Mesodermal cell (in vitro differentiated cells): ENCODE measurements at regions not wholly inside any gene's neighbourhood (a gene's known extent, or its start where the extent isn't known, plus 50 kb on each side); places are given as distances from the start of the nearest gene placed in this dataset.
"Not testable (repeated sequence)": the region's sequence is repeated elsewhere in the genome, so short reads cannot be mapped to it uniquely, and the experiment has no call there.

Experiments used
- H3K27ac ChIP-seq: 2 replicates; pipeline ENCODE4 v1.7.0; 2013; ENCODE audit warnings: mild to moderate bottlenecking, low read depth, low read length, moderate library complexity; ENCODE audit not compliant: severe bottlenecking
- H3K36me3 ChIP-seq: 2 replicates; pipeline ENCODE4 v1.7.1; 2013; ENCODE audit warnings: mild to moderate bottlenecking, low read length, moderate library complexity; ENCODE audit not compliant: control insufficient read depth, insufficient read depth
- H3K4me1 ChIP-seq: one replicate; pipeline ENCODE4 v1.7.1; 2013; ENCODE audit warnings: mild to moderate bottlenecking, low read length; ENCODE audit not compliant: insufficient read depth, control insufficient read depth, poor library complexity, severe bottlenecking
- H3K4me3 ChIP-seq: 2 replicates; pipeline ENCODE4 v1.7.0; 2013; ENCODE audit warnings: low read length, control low read depth, mild to moderate bottlenecking; ENCODE audit not compliant: insufficient read depth, poor library complexity, severe bottlenecking; ENCODE audit errors: extremely low read depth
- H3K9me3 ChIP-seq: 2 replicates; pipeline ENCODE4 v1.7.1; 2013; ENCODE audit warnings: mild to moderate bottlenecking, low read length, moderate library complexity; ENCODE audit not compliant: control insufficient read depth
- WGBS, 2 experiments: methylation state at CpG; one replicate each; pipeline ENCODE4 v1.1.5; 2013; ENCODE audit warnings: missing lambda C conversion rate in 2 of 2; ENCODE audit not compliant: insufficient coverage in 2 of 2; 5-methylcytosine and 5-hydroxymethylcytosine counted together

DNA sequence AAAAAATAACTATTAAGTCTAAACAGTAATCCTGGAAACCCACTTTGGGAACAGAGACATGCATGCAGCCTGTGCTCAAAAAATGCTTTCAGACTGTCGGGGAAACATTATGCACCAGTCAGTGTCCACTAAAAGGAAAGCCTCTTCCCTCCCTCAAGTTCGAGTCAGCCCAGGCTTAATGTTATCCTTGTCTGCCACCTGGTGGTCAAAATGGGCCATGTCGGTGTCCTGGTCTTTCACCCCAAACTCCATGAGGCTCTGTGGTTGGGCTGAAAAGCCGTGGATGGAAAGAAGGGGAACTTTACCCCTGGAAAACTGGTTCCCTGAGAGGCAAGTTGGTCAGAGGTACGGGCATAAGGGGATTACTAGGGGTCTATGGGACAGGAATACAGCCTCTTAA, 88.4 kb upstream of the ZNF492 start:
- no peak overlapping the region for H3K4me3 ChIP-seq
- H3K27ac ChIP-seq: no peak overlapping the region
- no peaks in the 10 kb centered on the region for H3K36me3 ChIP-seq
- peaks cover 71% of the 10 kb centered on the region for H3K9me3 ChIP-seq
- WGBS, 2 experiments: 62 to 70% methylated on average over 3 to 4 of the region's 5 CpGs
- no peaks in the 10 kb centered on the region for H3K4me1 ChIP-seq

DNA sequence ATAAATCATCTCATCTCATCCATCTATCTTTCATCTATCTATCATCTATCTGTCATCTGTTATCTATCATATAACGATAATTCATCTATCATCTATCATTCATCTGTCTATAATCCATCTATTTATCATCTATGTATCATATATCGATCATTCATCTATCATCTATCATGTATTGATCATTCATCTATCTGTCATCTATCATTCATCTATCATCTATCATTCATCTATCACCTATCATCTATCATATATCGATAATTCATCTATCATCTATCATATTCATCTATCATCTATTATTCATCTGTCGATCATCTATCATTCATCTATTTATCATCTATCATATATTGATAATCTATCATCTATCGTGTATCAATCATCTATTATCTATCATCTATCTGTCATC, 100.4 kb upstream of the ZNF492 start:
- H3K4me1 ChIP-seq: no peaks in the 10 kb centered on the region
- no peaks in the 10 kb centered on the region for H3K36me3 ChIP-seq
- 74 to 81% methylated on average over 4 to 5 of the region's 5 CpGs for WGBS, 2 experiments
- H3K9me3 ChIP-seq: peaks cover 37% of the 10 kb centered on the region
- H3K27ac ChIP-seq: no peak overlapping the region
- H3K4me3 ChIP-seq: no peak overlapping the region

DNA sequence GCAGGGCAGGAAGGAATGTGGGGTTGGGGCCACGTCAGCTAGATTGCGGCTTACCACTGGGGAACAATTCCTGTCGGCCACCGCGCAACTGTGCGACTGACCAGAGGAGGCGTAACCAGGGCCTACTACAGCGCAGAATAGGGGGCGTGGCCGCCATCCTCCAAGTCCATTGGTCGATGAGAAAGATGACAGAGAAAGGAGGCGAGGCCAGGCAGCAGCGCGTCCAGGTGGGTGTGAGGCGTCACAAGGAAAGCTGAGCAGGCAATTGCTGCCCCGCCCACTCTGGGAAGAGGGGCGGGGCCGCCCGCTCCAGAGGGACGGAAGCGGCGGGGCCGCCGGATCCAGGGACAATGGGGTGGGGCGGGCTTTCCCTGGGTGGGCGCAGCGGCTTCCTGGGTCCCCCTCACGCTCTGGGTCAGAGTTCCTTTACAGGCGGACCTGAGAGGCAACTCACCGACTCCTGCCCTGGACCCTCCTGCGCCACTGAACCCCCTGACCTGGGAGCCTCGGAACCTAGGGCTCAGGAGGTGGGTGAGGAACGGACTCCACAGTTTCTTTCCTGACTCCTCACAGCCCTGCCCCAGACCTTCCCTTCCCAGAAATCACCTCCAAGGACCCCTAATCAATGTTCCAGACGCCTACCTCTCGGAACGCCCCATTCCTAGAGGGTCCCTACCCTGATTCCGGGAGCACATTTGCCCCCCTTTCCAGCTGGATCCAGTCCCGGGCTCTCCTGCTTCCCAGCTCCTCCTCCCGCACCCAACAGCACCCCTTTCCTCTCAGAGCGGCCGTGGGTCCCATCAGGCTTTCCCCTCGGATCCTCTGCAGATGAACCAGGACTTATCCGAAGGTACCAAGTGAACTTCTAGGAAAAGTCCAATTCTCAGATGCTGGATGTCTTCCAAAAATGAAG, 101.5 kb upstream of the ZNF492 start:
- no peak overlapping the region for H3K4me3 ChIP-seq
- H3K36me3 ChIP-seq: no peaks in the 10 kb centered on the region
- H3K4me1 ChIP-seq: no peaks in the 10 kb centered on the region
- H3K9me3 ChIP-seq: peaks cover 39% of the 10 kb centered on the region
- 80 to 86% methylated on average over 28 to 41 of the region's 43 CpGs for WGBS, 2 experiments
- H3K27ac ChIP-seq: no peak overlapping the region

DNA sequence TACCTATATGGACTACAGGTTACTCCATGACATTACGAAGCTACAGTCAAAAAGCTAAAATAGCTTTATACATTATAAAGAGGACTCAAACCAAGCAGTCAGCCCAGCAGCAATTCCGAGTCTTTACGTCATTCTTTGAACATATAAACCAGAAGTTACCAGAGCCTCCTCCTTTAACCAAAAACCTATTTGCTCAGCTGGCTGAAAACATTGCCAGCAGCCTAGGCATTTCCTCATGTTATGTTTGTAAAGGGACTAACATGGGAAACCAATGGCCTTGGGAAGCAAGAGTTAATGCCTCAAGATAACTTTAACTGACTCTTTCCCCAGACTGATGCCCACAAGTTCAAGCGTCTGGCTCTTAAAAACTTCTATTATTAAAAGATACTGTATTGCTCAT, 104.1 kb upstream of the ZNF492 start:
- 78 to 90% methylated on average over 1 to 3 of the region's 4 CpGs for WGBS, 2 experiments
- no peaks in the 10 kb centered on the region for H3K4me1 ChIP-seq
- H3K36me3 ChIP-seq: no peaks in the 10 kb centered on the region
- no peak overlapping the region for H3K4me3 ChIP-seq
- H3K9me3 ChIP-seq: peaks cover 47% of the 10 kb centered on the region
- H3K27ac ChIP-seq: no peak overlapping the region

DNA sequence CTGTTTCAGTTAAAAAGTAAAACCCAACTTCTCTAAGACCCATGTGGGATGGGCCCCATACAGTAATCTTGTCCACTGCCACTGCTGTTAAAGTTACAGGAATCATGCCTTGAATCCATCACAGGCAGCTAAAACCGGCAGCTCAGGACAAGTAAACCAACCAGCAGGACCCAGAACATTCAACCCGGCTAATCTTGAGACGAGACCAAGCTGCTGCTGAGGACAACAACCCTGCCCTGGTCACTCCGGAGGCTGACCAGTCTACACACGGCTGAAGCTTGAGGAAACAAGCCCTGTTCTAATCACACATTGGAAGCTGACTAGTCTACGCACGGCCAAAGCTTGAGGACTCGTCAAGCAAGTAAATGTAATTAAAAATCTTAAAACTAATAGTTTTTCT, 105.2 kb upstream of the ZNF492 start:
- WGBS, 2 experiments: 73 to 82% methylated on average over 4 to 5 of the region's 8 CpGs
- no peak overlapping the region for H3K27ac ChIP-seq
- peaks cover 53% of the 10 kb centered on the region for H3K9me3 ChIP-seq
- H3K4me3 ChIP-seq: no peak overlapping the region
- no peaks in the 10 kb centered on the region for H3K4me1 ChIP-seq
- H3K36me3 ChIP-seq: no peaks in the 10 kb centered on the region

DNA sequence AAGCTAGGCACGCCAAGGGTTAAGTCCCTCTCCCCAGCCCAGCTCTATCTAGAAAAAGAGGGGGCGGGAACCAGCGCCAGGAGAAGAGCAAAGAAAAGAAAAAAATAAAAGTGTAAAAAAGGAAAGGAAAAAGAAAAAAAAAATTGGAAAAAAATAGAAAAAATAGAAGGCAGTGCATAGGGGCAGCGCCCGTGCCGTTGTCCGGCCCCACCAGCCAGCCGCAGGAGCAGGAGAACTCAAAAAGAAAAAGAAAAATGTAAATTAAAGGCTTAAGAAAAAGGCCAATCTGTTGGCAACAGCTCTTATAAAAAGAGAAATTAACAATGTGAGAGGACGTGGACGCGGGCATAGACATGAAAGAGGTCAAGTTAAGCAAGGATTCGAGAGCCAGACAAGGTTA, 105.4 kb upstream of the ZNF98 start:
- Histone ChIP-seq H3K4me1 (no peaks in the 10 kb centered on the region), H3K27ac (no peak overlapping the region), H3K9me3 (peaks cover 59% of the 10 kb centered on the region), H3K36me3 (no peaks in the 10 kb centered on the region), H3K4me3 (no peak overlapping the region)
- WGBS, 2 experiments: 86% methylated on average over 8 to 9 of the region's 12 CpGs

DNA sequence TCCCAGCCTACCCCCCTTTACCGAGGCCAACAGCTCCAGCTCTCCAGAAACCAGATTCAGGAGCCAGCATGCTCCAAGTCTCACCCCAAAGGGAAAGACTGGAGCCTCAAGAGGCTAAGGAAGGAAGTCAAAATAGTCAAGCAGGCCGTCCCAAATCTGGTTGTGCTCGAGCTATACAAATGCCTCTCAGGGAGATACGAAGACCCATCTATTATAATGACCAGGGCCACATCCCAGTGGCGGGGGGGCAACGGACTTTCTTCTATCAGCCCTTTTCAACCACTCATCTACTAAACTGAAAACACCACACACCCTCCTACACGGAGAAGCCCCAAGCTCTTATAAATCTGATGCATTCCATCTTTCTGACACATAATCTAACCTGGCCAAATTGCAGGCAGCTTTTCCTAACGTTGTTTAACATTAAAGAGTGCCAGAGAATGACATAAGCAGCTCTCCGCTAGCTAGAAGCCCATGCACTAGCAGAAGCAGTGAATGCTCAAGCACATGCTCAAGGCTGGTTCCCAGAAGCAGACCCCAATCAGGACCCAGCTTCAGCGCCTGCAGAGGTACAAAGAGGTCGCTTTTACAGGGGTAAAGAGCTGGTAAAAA, 104.6 kb upstream of the ZNF98 start:
- Histone ChIP-seq H3K4me1 (no peaks in the 10 kb centered on the region), H3K4me3 (no peak overlapping the region), H3K27ac (no peak overlapping the region), H3K9me3 (peaks cover 53% of the 10 kb centered on the region), H3K36me3 (no peaks in the 10 kb centered on the region)
- 47 to 54% methylated on average over 4 to 7 of the region's 11 CpGs for WGBS, 2 experiments

DNA sequence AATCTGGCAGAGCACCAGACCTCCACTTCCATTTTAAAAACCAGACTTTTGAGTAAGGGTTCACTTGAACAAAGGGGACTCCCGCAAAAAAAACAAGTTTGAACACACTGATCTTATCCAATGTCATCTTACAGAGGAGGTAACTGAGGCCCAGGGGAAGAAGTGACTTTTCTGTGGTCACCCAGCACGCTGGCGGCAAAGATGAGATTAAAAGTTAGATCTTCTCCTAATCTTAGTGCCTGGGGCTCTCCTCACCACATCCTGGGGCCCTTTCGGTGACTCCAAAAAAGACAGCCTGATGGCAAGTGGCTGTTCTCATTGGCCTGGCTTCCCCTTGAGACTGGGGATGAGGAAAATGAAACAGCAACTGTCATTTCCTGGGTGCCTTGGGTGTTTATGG, 101.8 kb upstream of the ZNF98 start:
- no peaks in the 10 kb centered on the region for H3K4me1 ChIP-seq
- 50 to 60% methylated on average over 2 of the region's 4 CpGs for WGBS, 2 experiments
- H3K4me3 ChIP-seq: no peak overlapping the region
- H3K9me3 ChIP-seq: peaks cover 53% of the 10 kb centered on the region
- no peaks in the 10 kb centered on the region for H3K36me3 ChIP-seq
- no peak overlapping the region for H3K27ac ChIP-seq

DNA sequence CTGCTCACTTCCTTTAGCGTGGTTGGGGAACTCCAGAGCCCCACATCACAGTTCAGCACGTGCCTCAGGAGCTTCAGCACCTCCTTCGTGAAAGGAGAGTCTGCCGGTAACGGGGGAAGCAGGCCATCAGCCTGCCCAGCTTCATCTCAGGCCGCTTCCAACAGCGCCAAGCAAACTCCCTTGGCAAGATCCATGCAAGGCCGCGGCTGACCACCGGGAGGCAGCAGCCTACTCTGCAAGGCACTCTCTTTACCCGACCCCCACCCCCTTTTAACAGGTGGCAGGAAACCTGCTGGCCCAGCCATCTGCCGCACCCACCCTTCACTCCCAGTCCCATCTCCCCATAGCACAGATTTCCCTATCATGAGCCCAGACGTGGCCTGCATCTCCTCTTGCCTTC, 97.4 kb upstream of the ZNF98 start:
- 59 to 63% methylated on average over 8 to 11 of the region's 13 CpGs for WGBS, 2 experiments
- not testable (repeated sequence) for H3K4me1 ChIP-seq, H3K36me3 ChIP-seq, H3K27ac ChIP-seq, H3K4me3 ChIP-seq
- peaks cover 63% of the 10 kb centered on the region for H3K9me3 ChIP-seq

DNA sequence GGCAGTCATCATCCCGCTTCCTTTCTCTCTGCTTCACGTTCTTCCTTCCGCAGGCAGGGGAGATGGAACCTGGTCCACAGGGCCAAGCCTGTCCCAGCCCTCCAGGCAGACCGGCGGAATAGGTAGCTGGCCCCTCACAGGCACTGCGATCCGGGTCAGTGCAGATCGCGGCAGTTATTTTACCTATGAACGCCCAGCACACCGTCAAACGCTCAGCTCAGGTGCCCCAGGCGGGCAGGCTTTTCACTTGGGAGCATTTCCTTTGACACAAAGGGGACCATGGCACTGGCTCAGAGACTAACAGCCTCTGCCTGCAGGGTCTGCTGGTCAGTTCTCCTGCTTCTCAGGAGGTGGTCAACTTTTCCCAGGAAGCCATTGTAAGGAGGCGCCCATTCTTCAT, 97.0 kb upstream of the ZNF98 start:
- H3K9me3 ChIP-seq: peaks cover 65% of the 10 kb centered on the region
- 89% methylated on average over 11 to 13 of the region's 14 CpGs for WGBS, 2 experiments
- H3K36me3 ChIP-seq: no peaks in the 10 kb centered on the region
- no peak overlapping the region for H3K27ac ChIP-seq
- H3K4me1 ChIP-seq: no peaks in the 10 kb centered on the region
- H3K4me3 ChIP-seq: no peak overlapping the region
